T-helper 2 cell (primary cell): ENCODE measurements at regions not wholly inside any gene's neighbourhood (a gene's known extent, or its start where the extent isn't known, plus 50 kb on each side); places are given as distances from the start of the nearest gene placed in this dataset.

Experiments used
- DNase-seq, 5 experiments: peaks; one replicate each; pipeline versions ENCODE4 v3.0.0 to v3.0.0-alpha.2; 2012 to 2022

DNA sequence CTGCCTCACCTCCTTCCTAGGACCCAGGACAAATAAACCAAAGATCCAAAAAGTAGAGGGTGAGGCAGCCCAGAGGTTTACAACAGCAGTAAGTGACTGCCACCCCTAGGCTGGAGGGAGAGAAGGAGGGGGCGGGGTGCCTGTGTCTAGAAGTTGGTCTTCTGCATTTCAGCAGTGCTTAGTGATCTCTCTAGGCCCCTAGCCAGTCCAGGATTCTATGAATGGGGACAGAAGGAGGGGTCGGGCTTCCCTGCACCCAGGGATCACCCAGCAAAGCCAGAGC is 62.8 kb upstream of the KDM7A start:
- DNase-seq, result peak in 1 of 5 experiments; percentile 35

GRCh38 chr7:140238778-140239652 is 62.2 kb upstream of the KDM7A start:
- DNase-seq, result no peak

GRCh38 chr7:140237390-140237789 is 60.6 kb upstream of the KDM7A start:
- no peak for DNase-seq

DNA sequence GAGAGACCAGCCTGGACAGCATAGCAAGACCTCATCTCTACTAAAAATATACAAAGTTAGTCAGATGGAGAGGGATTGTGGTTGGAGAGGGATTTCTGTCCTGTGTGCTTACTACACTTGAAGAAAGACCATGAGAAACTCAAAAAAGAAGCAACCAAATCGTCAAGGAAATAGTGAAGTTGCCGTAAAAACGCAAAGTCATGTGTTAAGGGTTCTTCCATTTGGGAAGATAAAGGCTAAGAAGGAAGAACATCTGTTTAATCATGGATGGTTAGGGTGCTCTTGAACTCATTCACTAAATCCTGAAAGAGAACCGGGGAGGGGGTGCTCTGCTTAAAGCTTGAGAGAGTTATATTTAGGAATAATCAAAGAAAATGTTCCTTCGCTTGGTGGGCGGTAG is 59.8 kb upstream of the KDM7A start:
- DNase-seq, result no peak

- DNase-seq, result no peak
Observed at GRCh38 chr7:140235114-140235513, 58.3 kb upstream of the KDM7A start.

GRCh38 chr7:140232957-140233917 is 56.5 kb upstream of the KDM7A start:
- DNase-seq, result no peak

- DNase-seq, result peak in 2 of 5 experiments; percentile 20 to 67
Observed at GRCh38 chr7:140231771-140232491, 55.1 kb upstream of the KDM7A start.

DNA sequence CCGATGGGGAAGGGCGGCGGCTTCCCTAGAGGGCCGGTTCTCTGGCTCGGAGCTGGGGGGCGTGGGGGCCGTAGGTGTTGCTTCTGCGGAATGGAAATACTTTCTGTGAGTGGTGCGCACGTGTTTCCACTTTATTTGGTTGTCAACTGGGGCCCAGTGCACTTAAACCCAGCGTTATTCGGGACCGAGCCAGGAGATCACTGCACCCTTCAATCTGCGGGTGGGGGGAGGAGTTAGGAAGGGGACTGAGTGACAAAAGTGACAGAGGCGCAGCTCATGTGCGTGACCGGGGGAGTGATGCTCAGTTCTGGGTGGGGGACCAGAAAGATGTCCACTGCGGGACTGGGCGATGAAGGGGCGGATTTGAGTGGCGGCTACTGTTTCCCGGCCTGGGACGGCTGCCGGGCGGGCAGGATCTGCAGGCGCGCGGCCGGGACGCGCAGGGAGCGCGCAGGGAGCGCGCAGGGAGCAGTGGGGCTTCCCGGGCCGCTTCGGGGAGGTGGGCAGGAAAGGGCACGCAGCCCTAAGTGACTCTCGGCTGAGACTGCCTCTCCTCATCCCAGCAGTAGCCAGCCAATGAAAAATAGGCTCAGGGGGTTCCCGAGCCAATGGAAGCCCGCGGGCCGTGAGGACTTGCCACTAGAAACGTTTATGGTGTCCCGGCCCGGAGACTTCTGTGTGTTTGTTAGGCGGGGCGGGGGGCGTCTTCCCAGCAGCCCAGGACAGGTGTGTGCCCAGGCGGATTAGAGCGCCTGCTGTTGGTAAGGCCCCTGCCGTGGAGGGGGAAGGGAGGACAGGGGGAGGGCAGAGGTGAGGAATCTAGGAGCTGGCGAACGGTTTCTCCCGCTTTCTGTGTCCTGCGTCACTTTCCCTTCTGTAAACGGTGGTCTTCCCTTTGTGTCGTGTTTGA is 54.3 kb upstream of the KDM7A start:
- DNase-seq, result peak; percentile 20 to 82 (median 37)

DNA sequence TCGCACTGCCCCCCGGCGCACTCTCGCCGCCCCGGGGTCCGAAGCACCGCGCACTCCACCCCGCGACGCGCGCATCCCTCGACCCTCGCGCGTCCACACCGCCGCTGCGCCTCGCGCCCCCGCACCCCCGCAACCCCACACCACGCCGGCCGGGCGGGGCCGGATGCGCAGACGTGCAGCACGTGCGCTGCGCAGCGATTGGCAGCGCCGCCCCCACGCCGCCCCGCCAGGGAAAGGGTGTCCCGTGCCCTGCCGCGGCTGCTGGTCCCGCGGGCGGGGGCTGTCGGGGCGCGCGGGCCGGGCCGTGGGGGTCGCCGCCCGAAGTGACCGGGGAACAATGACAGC is 53.7 kb upstream of the KDM7A start:
- peak; percentile 53 to 92 (median 69) for DNase-seq

DNA sequence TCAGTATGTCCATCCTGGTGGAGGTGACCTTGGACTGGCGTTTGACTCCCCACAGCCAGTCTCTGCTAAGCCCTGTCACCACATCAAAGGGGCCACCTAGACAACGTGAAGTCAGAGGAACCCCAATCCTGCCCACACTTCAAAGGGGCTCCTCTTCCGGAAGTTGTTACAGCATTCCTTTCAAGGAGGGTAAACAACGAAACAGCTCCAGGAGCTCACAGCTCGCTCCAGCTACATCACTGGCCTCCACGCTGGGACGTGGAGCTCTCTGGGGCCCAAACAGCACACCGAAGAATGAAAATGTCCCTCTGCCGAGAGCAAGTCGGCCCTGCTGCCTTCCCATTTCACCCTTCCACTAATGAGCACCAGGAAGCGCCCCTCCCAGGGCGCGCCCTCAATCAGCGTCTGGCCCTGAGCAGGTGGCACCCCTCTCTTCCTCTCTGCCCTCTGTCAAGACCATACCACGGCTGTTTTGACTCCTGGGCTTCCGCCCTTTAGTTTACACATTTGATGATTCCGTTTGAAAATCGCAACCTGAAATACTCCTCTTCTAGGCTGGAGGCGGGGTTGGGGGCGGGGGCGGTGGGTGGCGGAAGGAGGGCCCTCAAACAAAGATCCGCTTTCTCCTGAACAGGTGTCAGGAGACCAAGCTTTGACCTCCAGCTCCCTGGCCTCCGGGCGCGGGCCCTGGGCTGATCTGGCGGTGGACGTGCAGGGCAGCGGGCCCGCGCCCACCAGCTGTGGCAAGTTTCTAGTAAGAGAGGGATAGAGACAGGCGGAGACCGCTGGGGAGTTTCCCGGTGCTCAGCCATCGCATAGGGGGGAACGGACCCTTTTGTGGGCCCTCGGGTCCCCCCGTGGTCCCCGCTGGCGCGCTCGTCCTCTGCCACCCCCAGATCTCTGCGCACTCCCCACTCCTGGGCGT is 53.1 kb upstream of the KDM7A start:
- DNase-seq, result peak; percentile 17 to 95 (median 46)

DNA sequence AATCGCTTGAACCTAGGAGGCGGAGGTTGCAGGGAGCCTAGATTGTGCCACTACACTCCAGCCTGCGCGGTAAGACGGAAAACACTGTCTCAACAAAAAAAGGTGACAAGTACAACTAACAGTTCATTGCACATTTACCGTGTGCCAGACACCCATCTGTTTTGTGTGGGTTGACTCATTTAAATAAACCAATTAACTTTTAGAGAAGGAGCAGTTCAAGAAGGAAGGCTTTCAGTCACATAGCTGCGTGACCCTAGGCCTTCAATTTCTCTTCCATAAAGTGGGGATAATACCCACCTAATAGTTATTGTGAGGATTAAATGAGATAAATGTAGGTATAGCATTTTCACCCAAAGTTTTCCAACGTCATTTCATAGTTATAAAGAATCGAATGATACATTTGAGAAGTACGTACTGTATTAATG is 52.3 kb upstream of the KDM7A start:
- DNase-seq, result peak in 2 of 5 experiments; percentile 62 to 77
